ENCODE measurements at regions not wholly inside any gene's neighbourhood (a gene's known extent, or its start where the extent isn't known, plus 50 kb on each side); places are given as distances from the start of the nearest gene placed in this dataset.

DNA sequence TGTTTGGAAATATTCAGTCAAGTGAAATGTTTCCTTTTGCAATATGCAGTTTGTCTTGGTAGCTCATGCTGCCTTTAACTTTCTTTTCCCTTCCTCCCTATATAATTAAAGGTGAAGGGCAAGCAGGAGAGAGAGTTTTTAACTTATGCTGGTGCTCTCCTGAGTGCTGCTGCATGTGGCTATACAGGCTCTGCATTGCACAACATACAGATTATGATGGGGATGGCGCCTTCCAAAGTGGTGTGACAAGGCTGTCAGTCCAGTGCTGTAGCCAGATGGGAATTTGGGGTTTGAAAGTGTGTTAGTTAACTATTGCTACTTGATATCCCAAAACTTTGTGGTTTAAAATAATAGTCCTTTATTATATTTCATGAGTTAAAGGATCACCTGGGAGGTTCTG, 199.0 kb downstream of the ATP23 start:
- H3K27me3 ChIP-seq: no peaks in the 10 kb centered on the region
- H3K9me3 ChIP-seq: no peaks in the 10 kb centered on the region
- intact Hi-C loops (cut with DNase I): no loop called here
- H3K36me3 ChIP-seq: no peaks in the 10 kb centered on the region
- TF ChIP-seq, protein P1, sequence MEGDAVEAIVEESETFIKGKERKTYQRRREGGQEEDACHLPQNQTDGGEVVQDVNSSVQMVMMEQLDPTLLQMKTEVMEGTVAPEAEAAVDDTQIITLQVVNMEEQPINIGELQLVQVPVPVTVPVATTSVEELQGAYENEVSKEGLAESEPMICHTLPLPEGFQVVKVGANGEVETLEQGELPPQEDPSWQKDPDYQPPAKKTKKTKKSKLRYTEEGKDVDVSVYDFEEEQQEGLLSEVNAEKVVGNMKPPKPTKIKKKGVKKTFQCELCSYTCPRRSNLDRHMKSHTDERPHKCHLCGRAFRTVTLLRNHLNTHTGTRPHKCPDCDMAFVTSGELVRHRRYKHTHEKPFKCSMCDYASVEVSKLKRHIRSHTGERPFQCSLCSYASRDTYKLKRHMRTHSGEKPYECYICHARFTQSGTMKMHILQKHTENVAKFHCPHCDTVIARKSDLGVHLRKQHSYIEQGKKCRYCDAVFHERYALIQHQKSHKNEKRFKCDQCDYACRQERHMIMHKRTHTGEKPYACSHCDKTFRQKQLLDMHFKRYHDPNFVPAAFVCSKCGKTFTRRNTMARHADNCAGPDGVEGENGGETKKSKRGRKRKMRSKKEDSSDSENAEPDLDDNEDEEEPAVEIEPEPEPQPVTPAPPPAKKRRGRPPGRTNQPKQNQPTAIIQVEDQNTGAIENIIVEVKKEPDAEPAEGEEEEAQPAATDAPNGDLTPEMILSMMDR (IDR thresholded peaks at IDR 0.05): no peak
- no peak overlapping the region for H3K27ac ChIP-seq
- DNase-seq (no peak), ATAC-seq (no peak)
- H3K4me3 ChIP-seq: no peak overlapping the region
- H3K4me1 ChIP-seq: no peaks in the 10 kb centered on the region

GRCh38 chr12:58142991-58143390, 201.6 kb downstream of the ATP23 start:
- intact Hi-C loops (cut with DNase I): no loop called here
- Histone ChIP-seq H3K4me3 (no peak overlapping the region), H3K36me3 (no peaks in the 10 kb centered on the region), H3K4me1 (no peaks in the 10 kb centered on the region), H3K27ac (no peak overlapping the region), H3K9me3 (no peaks in the 10 kb centered on the region), H3K27me3 (no peaks in the 10 kb centered on the region)
- TF ChIP-seq, protein P1 (IDR thresholded peaks at IDR 0.05): no peak
- ATAC-seq (no peak), DNase-seq (no peak)

GRCh38 chr12:58143498-58143995, 202.2 kb downstream of the ATP23 start:
- no peaks in the 10 kb centered on the region for H3K9me3 ChIP-seq
- H3K27me3 ChIP-seq: no peaks in the 10 kb centered on the region
- ATAC-seq (no peak), DNase-seq (no peak)
- intact Hi-C loops (cut with DNase I): no loop called here
- TF ChIP-seq, protein P1 (IDR thresholded peaks at IDR 0.05): no peak
- no peaks in the 10 kb centered on the region for H3K36me3 ChIP-seq
- no peak overlapping the region for H3K27ac ChIP-seq
- H3K4me3 ChIP-seq: no peak overlapping the region
- no peaks in the 10 kb centered on the region for H3K4me1 ChIP-seq

- ATAC-seq: no peak
- no peak overlapping the region for H3K27ac ChIP-seq
- intact Hi-C loops (cut with DNase I): no loop called here
Measured at GRCh38 chr12:58148405-58148804, 207.0 kb downstream of the ATP23 start.

GRCh38 chr12:58148976-58149375, 207.6 kb downstream of the ATP23 start:
- no peak overlapping the region for H3K4me3 ChIP-seq
- ATAC-seq: no peak
- intact Hi-C loops (cut with DNase I): no loop called here

More at GRCh38 chr12:58148405-58148804, 207.0 kb downstream of the ATP23 start:
- no peaks in the 10 kb centered on the region for H3K36me3 ChIP-seq
- H3K4me1 ChIP-seq: no peaks in the 10 kb centered on the region
- DNase-seq: no peak
- H3K9me3 ChIP-seq: no peaks in the 10 kb centered on the region
- no peaks in the 10 kb centered on the region for H3K27me3 ChIP-seq
- no peak overlapping the region for H3K4me3 ChIP-seq
- TF ChIP-seq, protein P1 (IDR thresholded peaks at IDR 0.05): no peak

More at GRCh38 chr12:58148976-58149375, 207.6 kb downstream of the ATP23 start:
- no peak for DNase-seq
- no peak overlapping the region for H3K27ac ChIP-seq
- H3K4me1 ChIP-seq: no peaks in the 10 kb centered on the region
- no peaks in the 10 kb centered on the region for H3K27me3 ChIP-seq
- TF ChIP-seq, protein P1 (IDR thresholded peaks at IDR 0.05): no peak
- H3K9me3 ChIP-seq: no peaks in the 10 kb centered on the region
- H3K36me3 ChIP-seq: no peaks in the 10 kb centered on the region
